Vagina (tissue), 2 donors: ENCODE measurements at regions not wholly inside any gene's neighbourhood (a gene's known extent, or its start where the extent isn't known, plus 50 kb on each side); places are given as distances from the start of the nearest gene placed in this dataset.

Experiments
- POLR2AphosphoS5 ChIP-seq, 2 donors: sonication (generic); formaldehyde crosslinking; IDR thresholded peaks; one replicate each; pipeline ENCODE4 v1.9.0; 2017; ENCODE audit warnings: antibody characterized with exemption in 2 of 2, mild to moderate bottlenecking in 2 of 2, low read depth in 1 of 2; ENCODE audit not compliant: insufficient read depth in 1 of 2
- TF ChIP-seq, protein P1 (sequence below), 3 experiments: fragments of 450-650 bp in 2 of 3; fragments of 200-600 bp in 1 of 3; sonication (generic) in 1 of 3; IDR thresholded peaks; one replicate each; pipeline ENCODE4 v1.5.1; 2017 to 2019; ENCODE audit warnings: antibody characterized with exemption in 3 of 3, mild to moderate bottlenecking in 2 of 3, moderate library complexity in 2 of 3

DNA sequence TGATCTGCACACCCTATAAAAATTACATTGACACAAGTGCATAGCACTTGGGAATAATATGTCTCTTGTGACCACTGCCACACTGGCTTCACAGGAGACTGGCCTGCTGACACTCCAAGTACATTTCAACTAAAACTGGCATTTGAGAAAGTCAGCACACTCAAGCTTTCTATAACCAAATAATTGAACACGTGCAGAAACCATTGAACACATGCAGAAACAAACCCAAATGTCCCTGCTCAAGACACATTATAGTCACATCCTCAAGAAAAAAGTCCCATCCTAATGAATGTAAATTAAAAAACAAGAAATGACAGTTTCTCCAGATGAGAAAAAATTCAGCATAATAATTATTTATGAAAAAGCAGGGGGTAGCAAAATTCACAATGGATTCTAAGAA, 1859.1 kb upstream of the PCDH20 start:
- TF ChIP-seq, protein P1, sequence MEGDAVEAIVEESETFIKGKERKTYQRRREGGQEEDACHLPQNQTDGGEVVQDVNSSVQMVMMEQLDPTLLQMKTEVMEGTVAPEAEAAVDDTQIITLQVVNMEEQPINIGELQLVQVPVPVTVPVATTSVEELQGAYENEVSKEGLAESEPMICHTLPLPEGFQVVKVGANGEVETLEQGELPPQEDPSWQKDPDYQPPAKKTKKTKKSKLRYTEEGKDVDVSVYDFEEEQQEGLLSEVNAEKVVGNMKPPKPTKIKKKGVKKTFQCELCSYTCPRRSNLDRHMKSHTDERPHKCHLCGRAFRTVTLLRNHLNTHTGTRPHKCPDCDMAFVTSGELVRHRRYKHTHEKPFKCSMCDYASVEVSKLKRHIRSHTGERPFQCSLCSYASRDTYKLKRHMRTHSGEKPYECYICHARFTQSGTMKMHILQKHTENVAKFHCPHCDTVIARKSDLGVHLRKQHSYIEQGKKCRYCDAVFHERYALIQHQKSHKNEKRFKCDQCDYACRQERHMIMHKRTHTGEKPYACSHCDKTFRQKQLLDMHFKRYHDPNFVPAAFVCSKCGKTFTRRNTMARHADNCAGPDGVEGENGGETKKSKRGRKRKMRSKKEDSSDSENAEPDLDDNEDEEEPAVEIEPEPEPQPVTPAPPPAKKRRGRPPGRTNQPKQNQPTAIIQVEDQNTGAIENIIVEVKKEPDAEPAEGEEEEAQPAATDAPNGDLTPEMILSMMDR (IDR thresholded peaks at IDR 0.05): no peak
- no peak for TF ChIP-seq POLR2AphosphoS5 (IDR thresholded peaks at IDR 0.05; ENCODE audit: insufficient read depth in 1 of 2, low read depth in 1 of 2)
